Activated naive CD8-positive, alpha-beta T cell treated with anti-CD3 and anti-CD28 coated beads, Interleukin-2, amount 50 U/mL, for 24 hours (primary cell): ENCODE measurements at regions not wholly inside any gene's neighbourhood (a gene's known extent, or its start where the extent isn't known, plus 50 kb on each side); places are given as distances from the start of the nearest gene placed in this dataset.

Experiments
- ATAC-seq: fragments of 150-1000 bp; cut with Tn5 transposase; one replicate; pipeline ENCODE4 v1.10.0; 2021
- DNase-seq: peaks from one replicate; pipeline ENCODE4 v3.0.0; 2021
- H3K27ac Mint-ChIP-seq: one replicate; pipeline ENCODE4 v1.8.0; 2021; ENCODE audit warnings: mild to moderate bottlenecking, mixed read lengths
- H3K27me3 Mint-ChIP-seq: one replicate; pipeline ENCODE4 v1.8.0; 2021; ENCODE audit warnings: mixed read lengths
- H3K36me3 Mint-ChIP-seq: one replicate; pipeline ENCODE4 v1.8.0; 2021; ENCODE audit warnings: low read depth, mixed read lengths
- H3K4me1 Mint-ChIP-seq: one replicate; pipeline ENCODE4 v1.8.0; 2021; ENCODE audit warnings: mixed read lengths
- H3K4me3 Mint-ChIP-seq: one replicate; pipeline ENCODE4 v1.8.0; 2021; ENCODE audit warnings: mild to moderate bottlenecking, moderate library complexity, mixed read lengths
- H3K9me3 Mint-ChIP-seq: one replicate; pipeline ENCODE4 v1.8.0; 2021; ENCODE audit warnings: mixed read lengths

DNA sequence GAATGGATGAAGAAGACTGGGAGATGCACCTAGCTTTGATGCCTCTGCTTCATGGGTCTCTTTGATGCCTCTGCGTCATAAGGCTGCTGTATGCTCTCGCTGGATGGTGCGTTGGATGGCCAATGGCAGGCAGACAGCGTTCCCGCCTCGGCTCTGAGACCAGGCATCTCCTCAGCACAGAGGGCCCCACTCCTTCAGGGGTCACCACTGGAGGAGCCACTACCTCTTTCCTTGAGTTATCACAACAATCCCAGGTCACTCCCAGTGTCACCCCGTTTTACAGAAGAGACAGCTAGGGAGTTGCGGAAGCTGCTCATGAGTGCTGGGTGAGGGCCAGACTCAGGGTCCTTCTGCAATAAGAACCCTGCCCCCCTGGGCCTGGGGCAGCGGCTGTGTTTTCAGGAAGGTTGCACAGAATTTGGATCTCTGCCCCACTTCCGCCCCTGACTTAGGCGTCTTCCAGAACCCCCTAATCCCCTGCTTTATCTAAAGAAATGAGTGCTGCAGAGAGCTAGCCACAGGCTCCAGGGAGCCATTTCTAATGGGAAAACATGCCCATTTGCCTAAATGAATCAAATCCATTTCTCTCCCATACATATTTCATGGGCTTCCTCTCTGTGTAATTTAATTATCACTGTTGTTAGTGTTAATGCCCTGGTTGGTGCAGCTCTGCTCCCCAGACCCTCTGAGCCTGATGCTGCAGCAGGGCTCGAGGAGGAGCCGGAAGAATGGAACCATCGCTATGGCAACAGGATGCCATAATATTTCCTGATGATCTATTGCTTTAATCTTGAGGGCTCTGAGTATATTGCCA, 131.8 kb upstream of the HS6ST1 start:
- Mint-ChIP-seq H3K27ac (no peak overlapping the region), H3K4me1 (no peaks in the 10 kb centered on the region), H3K36me3 (no peaks in the 10 kb centered on the region), H3K4me3 (no peak overlapping the region), H3K9me3 (no peaks in the 10 kb centered on the region), H3K27me3 (peaks cover 9% of the 10 kb centered on the region)
- no peak for ATAC-seq
- no peak for DNase-seq

DNA sequence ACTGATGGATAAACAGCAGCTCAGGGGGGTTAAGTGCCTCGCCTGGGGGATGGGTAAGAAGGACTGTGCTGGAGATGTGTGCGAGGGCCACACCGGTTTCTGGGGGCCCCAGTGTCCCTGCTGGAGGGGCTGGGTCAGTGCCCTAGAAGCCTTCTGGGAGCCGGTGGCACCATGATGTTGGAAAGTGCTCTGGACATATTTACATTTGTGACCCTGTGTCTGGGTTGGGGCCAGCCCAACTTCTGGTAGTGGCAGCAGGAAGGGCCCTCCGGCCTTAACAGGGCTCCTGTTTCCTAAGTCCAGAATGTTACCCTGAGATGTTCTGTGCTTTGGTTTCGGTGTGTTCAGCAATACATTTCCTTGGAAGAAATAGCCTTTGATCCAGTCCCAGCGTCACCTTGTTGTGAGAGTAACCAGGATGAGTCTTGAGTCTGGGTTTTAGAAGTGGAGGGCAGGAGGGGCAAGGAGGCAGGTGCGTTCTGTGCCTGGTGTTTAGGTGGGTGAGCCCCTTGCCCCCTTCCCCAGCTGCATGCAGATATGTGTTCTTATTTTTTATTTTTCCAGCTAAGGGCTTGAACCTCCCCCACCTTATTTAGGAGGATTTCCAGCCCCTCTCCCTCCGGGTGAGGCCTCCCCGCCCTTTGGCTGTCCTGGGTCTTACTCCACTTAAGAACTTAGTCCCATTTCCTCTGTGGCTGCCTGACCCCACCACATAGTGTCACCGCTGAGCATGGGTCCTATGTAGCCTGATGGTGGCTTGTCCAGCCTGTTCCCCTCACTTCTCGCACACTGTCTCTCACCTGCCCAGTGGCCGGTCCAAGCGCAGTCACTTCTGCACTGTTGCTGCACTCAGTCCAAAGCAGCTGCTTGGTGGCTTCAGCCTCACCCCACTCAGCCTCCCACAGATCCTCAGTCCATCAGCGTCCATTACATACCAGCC, 132.7 kb upstream of the HS6ST1 start:
- Mint-ChIP-seq H3K27ac (no peak overlapping the region), H3K4me3 (no peak overlapping the region), H3K4me1 (no peaks in the 10 kb centered on the region), H3K9me3 (no peaks in the 10 kb centered on the region), H3K36me3 (no peaks in the 10 kb centered on the region), H3K27me3 (peaks cover 9% of the 10 kb centered on the region)
- DNase-seq (no peak), ATAC-seq (no peak)

DNA sequence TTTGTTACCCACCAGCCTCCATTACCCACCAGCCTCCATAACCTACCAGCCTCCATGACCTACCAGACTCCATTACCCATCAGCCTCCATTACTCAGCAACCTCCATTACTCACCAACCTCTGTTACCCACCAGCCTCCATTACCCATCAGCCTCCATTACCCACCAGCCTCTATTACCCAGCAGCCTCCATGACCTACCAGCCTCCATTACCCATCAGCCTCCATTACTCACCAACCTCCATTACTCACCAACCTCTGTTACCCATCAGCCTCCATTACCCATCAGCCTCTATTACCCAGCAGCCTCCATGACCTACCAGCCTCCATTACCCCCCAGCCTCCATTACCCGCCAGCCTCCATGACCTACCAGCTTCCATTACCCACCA, 133.3 kb upstream of the HS6ST1 start:
- H3K4me1 Mint-ChIP-seq = no peaks in the 10 kb centered on the region
- no peak for DNase-seq
- no peak overlapping the region for H3K4me3 Mint-ChIP-seq
- no peak for ATAC-seq
- H3K27me3 Mint-ChIP-seq = peaks cover 9% of the 10 kb centered on the region
- H3K36me3 Mint-ChIP-seq = no peaks in the 10 kb centered on the region
- no peak overlapping the region for H3K27ac Mint-ChIP-seq
- no peaks in the 10 kb centered on the region for H3K9me3 Mint-ChIP-seq

DNA sequence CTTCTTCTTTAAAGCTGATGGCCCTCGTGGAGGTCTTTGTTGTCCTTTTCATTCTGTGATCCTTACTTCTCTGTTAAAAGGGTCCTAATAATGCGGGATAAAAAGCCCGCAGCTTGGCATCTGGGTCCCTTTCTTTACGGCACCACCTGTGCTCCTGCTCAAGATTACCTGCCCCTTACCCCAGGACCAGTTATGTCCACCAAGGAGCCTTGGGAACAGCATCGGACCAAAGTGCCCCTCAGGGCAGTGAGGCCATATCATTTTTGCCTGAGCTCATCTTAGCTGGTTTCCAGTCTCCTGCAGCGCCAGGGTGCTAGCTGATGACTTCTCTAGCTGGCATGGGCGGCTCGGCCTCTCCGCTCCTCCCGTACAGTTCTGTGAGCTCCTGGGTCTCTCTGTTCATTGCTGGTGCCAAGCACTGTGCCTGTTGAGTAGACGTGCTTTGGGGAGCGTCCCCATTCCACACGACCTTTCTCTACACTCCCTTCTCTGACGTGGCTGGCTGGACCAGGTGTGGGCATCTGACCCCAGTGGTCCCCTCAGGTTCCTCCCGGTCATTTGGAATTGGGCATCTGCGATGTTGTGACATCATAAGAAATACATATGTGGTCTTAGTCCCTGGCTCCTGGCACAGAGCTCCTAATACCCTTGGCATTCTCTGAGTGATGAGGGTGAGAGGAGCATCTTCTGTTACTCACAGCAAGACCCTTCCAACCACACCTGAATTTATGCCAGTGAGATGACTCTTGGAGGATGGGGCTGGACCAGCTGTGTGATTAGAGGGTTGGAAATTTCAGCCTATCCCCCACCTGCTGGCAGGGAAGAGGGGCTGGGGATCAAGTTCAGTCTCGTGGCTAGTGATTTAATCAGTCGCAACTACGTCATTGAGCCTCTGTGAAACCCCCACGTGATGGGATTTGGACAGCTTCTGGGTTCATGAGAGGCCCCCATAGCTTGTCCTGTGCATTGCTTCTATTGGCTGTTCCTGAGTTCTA, 134.2 kb upstream of the HS6ST1 start:
- no peak overlapping the region for H3K27ac Mint-ChIP-seq
- ATAC-seq = no peak

DNA sequence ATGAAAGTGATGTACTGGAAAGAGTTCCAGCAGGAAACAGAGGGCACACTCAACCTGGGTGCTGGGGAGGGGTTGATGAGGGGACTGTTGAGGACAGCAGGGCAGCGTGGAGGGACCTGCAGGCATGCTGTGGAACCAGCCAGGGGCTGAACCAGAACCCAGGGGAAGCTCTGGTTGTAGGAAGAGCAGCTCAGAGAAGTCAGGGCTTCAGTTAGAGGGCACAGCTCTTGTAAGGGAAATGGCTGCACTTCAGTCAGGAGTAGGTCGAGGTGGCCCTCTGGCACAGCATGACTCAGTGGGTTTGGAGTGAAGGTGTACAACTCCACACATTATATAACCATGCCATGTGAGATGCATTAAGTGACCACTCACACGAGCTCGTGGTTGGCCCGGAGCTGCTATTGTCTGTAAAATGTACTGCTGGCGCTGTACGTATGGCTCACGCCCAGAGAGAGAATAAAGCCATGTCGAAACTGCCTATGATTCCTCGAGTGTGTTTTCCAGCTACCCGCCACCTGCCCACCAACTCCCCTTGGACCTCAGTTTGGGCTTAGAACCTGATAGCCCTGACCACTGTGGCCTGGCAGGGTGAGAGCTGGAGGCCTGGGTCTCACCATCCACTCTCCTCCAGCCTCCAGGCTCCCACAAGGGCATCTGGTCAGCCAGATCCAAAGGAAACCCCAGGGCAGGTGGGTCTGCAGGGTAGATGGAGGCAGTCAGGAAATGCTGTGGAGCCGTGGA, 136.5 kb upstream of the HS6ST1 start:
- DNase-seq (no peak), ATAC-seq (no peak)
- H3K9me3 Mint-ChIP-seq = no peaks in the 10 kb centered on the region
- no peak overlapping the region for H3K4me3 Mint-ChIP-seq
- no peaks in the 10 kb centered on the region for H3K4me1 Mint-ChIP-seq
- H3K27ac Mint-ChIP-seq = no peak overlapping the region
- peaks cover 9% of the 10 kb centered on the region for H3K27me3 Mint-ChIP-seq
- H3K36me3 Mint-ChIP-seq = no peaks in the 10 kb centered on the region

More for the DNA sequence above, 134.2 kb upstream of the HS6ST1 start:
- Mint-ChIP-seq H3K4me3 (no peak overlapping the region), H3K36me3 (no peaks in the 10 kb centered on the region), H3K4me1 (no peaks in the 10 kb centered on the region), H3K27me3 (peaks cover 9% of the 10 kb centered on the region), H3K9me3 (no peaks in the 10 kb centered on the region)
- DNase-seq = no peak

DNA sequence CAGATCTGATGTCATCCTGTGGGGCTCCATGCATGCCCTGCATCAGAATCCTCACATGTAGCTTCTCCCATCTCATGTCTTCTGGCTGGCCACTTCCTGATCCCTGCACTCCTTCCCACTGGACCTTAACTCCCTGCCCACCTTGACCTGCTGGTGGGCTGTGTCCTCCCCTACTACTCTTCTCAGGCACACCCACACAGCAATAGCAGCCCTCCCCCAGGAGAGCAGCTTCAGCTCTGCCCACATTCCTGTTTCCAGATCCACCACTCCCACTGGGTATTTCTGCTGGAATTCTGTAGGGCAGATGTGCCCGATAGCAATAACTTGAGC, 137.0 kb upstream of the HS6ST1 start:
- Mint-ChIP-seq H3K4me1 (no peaks in the 10 kb centered on the region), H3K36me3 (no peaks in the 10 kb centered on the region), H3K4me3 (no peak overlapping the region), H3K9me3 (no peaks in the 10 kb centered on the region), H3K27ac (no peak overlapping the region), H3K27me3 (peaks cover 9% of the 10 kb centered on the region)
- DNase-seq = no peak
- no peak for ATAC-seq

DNA sequence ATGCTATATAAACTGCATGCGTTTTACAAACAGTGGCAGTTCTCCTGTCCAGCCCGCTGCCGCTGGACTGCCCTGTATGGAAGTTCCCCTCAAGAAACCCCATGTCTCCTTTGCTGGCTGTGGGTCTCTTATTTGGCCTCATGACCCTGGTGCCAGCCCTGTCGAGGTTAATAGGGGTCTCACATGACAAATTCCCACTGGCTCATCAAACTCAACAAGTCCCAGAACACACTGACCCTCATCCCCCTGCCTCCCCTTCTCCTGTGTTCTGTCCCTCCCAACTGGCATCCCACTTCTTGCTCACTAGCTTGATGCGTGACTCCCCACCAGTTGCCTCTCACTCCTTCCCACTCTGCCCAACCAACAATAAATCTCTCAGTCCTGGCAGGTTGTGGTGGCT, 137.6 kb upstream of the HS6ST1 start:
- Mint-ChIP-seq H3K27me3 (peaks cover 9% of the 10 kb centered on the region), H3K27ac (no peak overlapping the region), H3K9me3 (no peaks in the 10 kb centered on the region), H3K4me1 (no peaks in the 10 kb centered on the region), H3K36me3 (no peaks in the 10 kb centered on the region), H3K4me3 (no peak overlapping the region)
- no peak for ATAC-seq
- no peak for DNase-seq

DNA sequence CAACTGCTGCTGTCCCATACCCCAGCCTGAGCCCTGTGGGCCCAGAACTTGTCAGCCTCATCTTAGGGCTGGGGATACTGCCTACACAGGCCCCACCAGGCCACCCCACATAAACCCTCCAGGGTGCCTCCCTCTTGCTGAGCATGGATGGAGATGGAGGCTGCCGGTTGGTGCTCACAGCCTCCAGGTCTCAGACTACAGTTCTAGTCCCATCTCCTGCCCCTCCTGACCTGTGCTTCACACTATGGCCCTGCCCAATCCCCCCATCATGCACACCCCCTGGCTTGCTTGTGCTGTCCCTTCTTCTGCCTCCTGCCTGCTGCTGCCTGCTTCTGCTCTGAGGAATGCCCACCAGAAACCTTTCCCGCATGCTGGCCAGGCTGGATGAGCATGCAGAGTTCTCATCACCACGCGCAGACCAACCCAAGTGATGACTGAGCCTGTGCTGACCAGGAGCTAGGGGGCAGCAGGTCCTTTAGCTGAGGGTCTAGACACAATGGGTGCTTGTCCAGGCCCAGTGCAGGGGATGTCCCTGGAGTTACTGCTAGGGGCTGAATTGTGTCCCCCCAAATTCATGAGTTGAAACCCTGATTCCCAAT, 138.4 kb upstream of the HS6ST1 start:
- no peaks in the 10 kb centered on the region for H3K36me3 Mint-ChIP-seq
- DNase-seq (no peak), ATAC-seq (no peak)
- peaks cover 5% of the 10 kb centered on the region for H3K27me3 Mint-ChIP-seq
- H3K27ac Mint-ChIP-seq = no peak overlapping the region
- no peaks in the 10 kb centered on the region for H3K4me1 Mint-ChIP-seq
- no peaks in the 10 kb centered on the region for H3K9me3 Mint-ChIP-seq
- no peak overlapping the region for H3K4me3 Mint-ChIP-seq

DNA sequence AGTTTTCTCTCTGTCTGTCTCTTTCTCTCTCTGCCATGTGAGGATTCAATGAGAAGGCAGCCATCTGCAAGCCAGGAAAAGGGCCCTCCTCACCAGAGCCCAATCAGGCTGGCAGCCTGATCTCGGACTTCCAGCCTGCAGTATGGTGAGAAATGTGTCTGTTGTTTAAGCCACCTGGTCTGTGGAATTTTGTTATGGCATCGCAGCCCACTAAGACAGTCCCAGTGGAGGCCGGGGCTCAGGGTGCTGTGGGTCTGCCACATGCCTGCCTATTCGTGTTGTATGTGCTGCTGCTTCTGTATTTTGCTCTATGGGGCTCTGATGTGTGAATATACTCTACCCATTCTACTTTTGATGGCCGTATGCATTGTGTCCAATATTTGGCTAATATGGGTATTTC, 139.0 kb upstream of the HS6ST1 start:
- ATAC-seq (no peak), DNase-seq (no peak)
- H3K27me3 Mint-ChIP-seq = peaks cover 2% of the 10 kb centered on the region
- no peaks in the 10 kb centered on the region for H3K9me3 Mint-ChIP-seq
- no peak overlapping the region for H3K4me3 Mint-ChIP-seq
- H3K27ac Mint-ChIP-seq = no peak overlapping the region
- H3K4me1 Mint-ChIP-seq = no peaks in the 10 kb centered on the region
- H3K36me3 Mint-ChIP-seq = no peaks in the 10 kb centered on the region

DNA sequence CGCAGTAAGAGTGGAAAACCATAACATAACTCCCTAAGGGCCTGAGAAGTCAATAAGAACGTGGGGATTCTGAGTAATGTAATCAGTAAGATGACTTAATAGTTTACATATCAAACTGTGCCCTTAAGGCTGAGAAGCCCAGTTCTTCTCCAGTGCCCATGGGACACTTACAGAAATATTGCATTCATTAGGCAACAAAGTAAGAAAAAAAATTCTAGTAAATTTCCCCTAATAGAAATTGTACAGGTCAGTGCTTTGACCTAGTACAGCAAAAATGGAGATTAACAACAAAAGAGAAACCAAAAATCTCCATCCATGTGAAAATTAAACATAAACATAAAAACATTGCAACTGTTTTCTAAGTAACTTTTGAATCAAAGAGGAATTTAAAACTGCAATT, 139.8 kb upstream of the HS6ST1 start:
- no peaks in the 10 kb centered on the region for H3K4me1 Mint-ChIP-seq
- H3K36me3 Mint-ChIP-seq = no peaks in the 10 kb centered on the region
- no peaks in the 10 kb centered on the region for H3K27me3 Mint-ChIP-seq
- ATAC-seq (no peak), DNase-seq (no peak)
- H3K27ac Mint-ChIP-seq = no peak overlapping the region
- no peak overlapping the region for H3K4me3 Mint-ChIP-seq
- no peaks in the 10 kb centered on the region for H3K9me3 Mint-ChIP-seq

DNA sequence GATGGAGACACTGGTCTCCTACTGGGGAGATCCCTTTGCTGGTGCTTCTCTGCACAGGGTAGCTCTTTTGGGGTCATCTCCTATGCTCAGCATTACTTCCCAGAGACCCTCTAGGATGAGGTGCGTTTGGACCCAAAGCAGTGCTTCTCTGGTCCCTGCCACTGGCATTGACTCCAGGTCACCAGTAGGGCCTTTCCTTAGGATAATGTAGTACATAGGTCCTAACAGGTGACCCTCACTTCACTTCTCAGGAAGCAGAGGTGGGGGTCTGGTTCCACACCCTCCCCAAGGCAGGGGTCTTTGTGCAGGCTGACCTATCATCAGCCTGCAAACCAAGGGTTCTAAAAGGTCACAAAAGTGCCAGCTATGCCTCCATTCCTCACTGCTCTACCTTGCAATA, 145.8 kb upstream of the HS6ST1 start:
- DNase-seq = no peak
- no peak overlapping the region for H3K27ac Mint-ChIP-seq
- ATAC-seq = no peak
- no peaks in the 10 kb centered on the region for H3K27me3 Mint-ChIP-seq
- H3K9me3 Mint-ChIP-seq = peaks cover 13% of the 10 kb centered on the region
- H3K4me3 Mint-ChIP-seq = no peak overlapping the region
- no peaks in the 10 kb centered on the region for H3K4me1 Mint-ChIP-seq
- peaks cover 1% of the 10 kb centered on the region for H3K36me3 Mint-ChIP-seq

DNA sequence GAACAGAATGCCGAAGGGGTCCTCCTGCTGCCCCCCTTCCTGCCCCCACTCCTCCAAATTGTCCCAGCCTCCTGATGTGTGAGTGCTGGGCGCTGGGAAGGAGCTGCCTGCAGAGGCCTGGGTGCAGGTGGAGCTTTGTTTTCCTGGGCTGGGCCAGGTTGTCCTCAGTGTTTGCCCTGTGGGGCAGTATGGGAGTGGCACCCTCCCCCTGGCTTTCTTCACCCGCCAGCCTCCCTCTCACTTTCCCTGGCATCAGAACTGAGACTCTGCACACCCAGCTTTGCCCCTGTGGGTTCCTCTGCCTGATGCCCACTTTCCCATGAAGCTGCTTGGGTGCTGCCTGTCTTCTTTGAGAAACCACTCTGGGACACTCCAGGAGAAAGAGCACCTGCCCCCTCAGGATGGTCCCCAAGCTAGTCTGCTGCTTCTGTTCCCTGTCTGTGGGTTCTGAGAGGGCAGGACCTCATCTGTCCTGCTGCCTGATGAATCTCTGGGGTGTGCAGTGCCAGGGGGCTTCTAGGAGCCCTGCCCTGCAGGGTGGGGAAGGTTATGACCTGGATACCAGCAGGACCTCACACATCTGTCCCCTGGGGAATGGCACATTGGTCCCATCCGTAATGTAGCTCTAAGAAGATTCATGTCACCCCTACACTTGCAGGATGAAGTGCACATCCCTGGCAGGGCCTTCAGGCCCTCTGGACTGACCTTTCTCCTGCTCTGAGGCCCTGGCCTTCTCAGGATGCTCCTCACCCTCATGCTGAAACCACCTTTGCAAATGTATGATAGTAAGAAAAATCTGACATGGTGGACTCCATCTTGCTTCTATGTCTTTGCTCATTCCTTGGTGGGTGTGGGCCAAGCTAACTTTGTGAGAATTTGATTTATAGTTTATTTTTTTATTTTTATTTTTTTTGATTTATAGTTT, 146.8 kb upstream of the HS6ST1 start:
- H3K27ac Mint-ChIP-seq = no peak overlapping the region
- no peak overlapping the region for H3K4me3 Mint-ChIP-seq
- H3K27me3 Mint-ChIP-seq = no peaks in the 10 kb centered on the region
- DNase-seq (no peak), ATAC-seq (no peak)
- peaks cover 5% of the 10 kb centered on the region for H3K36me3 Mint-ChIP-seq
- H3K9me3 Mint-ChIP-seq = peaks cover 17% of the 10 kb centered on the region
- no peaks in the 10 kb centered on the region for H3K4me1 Mint-ChIP-seq

DNA sequence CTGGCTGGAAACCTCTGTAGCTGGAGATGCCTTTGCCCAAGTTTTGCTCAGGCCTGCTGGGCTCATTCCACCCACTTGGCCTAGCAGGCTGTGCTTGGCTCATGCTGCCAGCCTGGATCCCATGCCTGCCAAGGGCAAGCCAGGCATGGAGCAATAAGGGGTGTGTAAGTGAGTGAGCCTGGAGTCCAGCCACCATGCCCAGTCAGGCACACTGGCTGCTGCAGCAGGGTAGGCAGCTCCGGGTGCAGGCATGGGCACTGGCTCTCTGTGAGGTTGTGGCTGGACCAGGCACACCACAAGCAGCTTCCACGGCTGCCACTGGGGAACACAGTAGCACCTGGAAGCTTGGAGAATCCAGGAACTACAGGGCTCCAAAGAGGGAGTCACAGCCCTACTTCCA, 147.7 kb upstream of the HS6ST1 start:
- peaks cover 20% of the 10 kb centered on the region for H3K9me3 Mint-ChIP-seq

More for the DNA sequence above, 147.7 kb upstream of the HS6ST1 start:
- ATAC-seq (no peak), DNase-seq (no peak)
- Mint-ChIP-seq H3K36me3 (peaks cover 7% of the 10 kb centered on the region), H3K4me1 (no peaks in the 10 kb centered on the region), H3K27ac (no peak overlapping the region), H3K4me3 (no peak overlapping the region), H3K27me3 (no peaks in the 10 kb centered on the region)
